GM19025 (cell line): ENCODE measurements at regions not wholly inside any gene's neighbourhood (a gene's known extent, or its start where the extent isn't known, plus 50 kb on each side); places are given as distances from the start of the nearest gene placed in this dataset.

Source experiments
- ATAC-seq: cut with Tn5 transposase; IDR thresholded peaks from one replicate; pipeline ENCODE4 v1.9.1; 2021; ENCODE audit warnings: mild to moderate bottlenecking, low read depth, moderate library complexity; ENCODE audit not compliant: unreplicated experiment

DNA sequence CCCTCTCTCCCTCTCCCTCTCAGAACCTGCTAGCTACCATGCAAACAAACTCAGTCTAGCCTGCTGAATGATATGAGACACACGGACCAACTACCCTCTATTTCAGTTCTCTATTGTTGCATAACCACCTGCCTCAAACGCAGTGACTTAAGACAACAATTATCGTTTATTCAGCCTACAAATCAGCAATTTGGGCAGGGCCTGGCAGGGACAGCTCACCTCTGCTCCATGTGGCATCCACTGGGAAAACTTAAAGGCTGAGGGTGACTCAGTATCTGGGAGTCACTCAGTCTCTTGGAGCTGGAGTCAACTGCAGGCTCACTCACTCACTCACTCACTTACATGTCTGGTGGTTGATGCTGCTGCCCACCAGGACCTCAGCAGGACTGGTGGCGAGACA is 121.3 kb downstream of the SEC16B start:
- ATAC-seq: no peak

DNA sequence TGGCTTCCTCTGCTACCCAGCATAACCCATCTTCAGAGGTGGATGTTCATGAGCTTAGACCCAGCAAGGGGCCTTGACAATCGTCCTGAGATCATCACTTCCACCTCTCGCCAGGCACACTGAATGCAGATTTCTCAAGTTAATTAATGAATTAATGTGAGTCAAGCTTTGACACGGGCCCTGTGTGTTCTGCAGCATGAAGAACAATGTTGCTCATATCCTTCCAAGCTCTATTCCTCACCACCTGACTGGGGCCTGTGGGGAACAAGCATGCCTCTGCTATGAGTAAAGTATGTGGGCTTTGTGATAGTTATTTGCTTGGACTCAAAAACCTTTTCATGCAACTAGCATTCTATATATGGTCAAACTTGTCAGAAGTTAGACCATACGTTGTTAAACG is 122.0 kb downstream of the SEC16B start:
- no peak for ATAC-seq

DNA sequence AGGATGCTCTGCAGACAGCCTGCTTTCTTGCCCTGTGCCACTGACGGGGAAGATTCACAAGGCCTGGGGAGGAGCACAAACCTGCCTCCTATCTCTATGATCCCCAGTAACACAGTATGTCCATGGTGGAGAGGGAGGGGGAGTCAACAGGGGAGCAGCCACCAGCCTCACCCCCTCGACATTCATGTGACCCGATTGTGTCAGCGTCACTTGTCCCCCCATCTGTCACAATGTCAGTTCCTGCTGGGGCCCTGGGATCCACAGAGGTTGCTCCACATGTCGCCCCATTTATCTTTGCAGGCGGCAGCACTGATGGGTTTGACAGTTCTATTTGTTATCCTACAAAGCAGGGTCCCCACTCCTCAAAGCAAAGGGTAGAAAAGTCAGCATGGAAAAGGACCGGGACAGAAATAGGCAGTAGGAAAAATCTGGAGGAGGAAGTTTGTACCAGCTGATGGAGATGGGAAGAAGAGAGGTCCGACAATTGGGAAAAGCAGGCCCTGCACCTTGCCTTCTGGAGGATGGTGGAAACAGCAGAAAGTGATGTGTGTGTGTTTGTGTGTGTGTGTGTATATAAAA is 130.9 kb downstream of the SEC16B start:
- ATAC-seq: no peak

- no peak for ATAC-seq
Measured at GRCh38 chr1:177833631-177834030, 136.2 kb downstream of the SEC16B start.

DNA sequence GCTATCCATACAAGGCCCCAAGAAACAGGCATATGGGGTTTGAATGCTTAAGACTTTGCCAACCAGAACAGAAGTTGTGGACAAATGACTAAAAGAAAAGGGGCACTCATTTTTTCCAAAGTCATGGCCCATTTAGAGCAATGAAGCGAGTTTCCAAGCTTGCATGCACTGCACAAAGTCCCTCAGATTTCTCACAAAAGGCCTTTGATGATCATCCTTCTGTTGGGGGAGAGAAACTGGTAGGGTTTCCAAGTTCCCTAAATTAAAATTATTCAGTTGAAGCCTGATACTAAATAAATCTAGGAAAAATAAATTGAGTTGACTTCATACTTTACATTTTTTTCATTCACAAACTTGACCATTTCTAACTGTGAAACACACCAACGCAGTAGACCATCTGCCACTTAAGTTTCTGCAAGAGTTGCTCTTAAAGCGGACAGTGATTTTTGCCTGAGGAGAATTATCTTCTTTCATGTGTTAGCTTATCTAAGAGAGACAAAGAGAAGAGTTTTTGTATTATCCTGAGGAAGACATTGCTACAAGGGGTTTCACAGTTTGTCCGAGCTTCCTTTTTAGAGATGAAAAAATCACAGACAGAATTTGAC is 139.2 kb downstream of the SEC16B start:
- ATAC-seq: no peak

- ATAC-seq: peak; percentile 52
Measured at GRCh38 chr1:177825276-177825901, 144.5 kb downstream of the SEC16B start.

DNA sequence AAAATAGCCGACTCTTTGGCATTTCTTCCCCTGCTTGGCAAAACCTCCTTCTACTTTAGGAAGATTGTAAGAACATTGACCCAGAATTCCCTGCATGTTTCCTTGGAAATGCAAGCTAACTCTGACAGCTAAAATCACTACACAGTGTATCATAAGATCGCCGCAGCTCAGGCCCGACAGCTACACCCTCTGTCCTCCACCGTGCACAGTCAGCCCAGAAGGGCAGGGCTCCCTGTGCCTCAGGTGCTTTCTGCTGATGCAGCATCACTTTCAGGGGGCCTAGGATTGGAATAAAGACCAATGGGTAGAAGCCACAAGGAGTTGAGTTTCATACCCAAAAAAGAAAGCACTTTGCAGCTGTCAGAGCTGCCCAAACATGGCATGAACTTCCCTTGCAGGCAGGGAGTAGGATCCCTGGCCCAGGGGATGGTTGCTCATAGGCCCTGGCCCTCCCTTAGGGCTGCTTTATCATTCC is 145.3 kb downstream of the SEC16B start:
- no peak for ATAC-seq

- ATAC-seq: no peak
Measured at GRCh38 chr1:177820213-177820612, 149.6 kb downstream of the SEC16B start.

- ATAC-seq: peak; percentile 96
Measured at GRCh38 chr1:177817937-177818875, 151.7 kb downstream of the SEC16B start.

- ATAC-seq: no peak
Measured at GRCh38 chr1:177812650-177813049, 157.2 kb downstream of the SEC16B start.

- no peak for ATAC-seq
Measured at GRCh38 chr1:177812144-177812543, 157.7 kb downstream of the SEC16B start.

GRCh38 chr1:177811429-177811828 is 158.4 kb downstream of the SEC16B start:
- no peak for ATAC-seq

- ATAC-seq: peak; percentile 94
Measured at GRCh38 chr1:177809819-177810218, 160.0 kb downstream of the SEC16B start.

DNA sequence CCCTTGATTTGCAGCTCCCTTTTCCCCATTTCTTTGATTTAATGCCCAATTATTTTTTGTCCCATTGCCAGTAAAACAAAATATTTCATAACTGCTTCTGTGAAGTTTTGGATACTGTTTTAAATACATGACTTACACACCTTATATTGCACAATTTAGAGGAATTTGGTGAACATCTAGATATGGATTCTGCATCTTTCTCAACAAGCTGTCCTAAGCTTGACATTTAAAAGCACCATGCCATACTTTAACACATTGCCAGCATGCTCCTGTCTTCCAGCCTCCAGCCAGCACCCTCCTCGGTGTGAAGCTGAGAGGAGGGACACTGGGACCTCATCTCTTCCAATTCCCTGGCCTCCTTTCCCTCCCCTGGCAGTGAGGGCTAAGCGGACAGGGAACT is 167.6 kb downstream of the SEC16B start:
- no peak for ATAC-seq

GRCh38 chr1:177801790-177802189 is 168.1 kb downstream of the SEC16B start:
- no peak for ATAC-seq

- ATAC-seq: peak; percentile 68
Measured at GRCh38 chr1:177800400-177801088, 169.3 kb downstream of the SEC16B start.

DNA sequence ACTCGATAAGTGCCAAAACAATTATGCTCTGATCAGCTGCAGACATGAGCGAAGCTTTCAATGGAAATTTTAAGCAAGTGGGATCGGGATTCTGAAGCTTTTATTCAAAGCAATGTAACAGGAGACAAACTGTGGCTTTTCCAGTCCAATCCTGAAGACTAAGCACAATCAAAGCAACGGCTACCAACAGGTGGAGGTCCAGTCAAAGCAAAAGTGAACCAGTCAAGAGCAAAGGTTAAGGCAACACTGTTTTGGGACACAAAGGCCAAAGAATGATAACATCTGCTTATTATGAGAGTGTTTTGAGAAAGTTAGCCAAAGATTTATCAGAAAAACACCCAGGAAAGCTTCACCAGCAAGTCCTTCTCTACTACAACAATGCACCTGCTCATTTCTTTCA is 170.1 kb downstream of the SEC16B start:
- ATAC-seq: no peak

- ATAC-seq: no peak
Measured at GRCh38 chr1:177798614-177799013, 171.2 kb downstream of the SEC16B start.

- ATAC-seq: no peak
Measured at GRCh38 chr1:177796561-177796960, 173.3 kb downstream of the SEC16B start.

DNA sequence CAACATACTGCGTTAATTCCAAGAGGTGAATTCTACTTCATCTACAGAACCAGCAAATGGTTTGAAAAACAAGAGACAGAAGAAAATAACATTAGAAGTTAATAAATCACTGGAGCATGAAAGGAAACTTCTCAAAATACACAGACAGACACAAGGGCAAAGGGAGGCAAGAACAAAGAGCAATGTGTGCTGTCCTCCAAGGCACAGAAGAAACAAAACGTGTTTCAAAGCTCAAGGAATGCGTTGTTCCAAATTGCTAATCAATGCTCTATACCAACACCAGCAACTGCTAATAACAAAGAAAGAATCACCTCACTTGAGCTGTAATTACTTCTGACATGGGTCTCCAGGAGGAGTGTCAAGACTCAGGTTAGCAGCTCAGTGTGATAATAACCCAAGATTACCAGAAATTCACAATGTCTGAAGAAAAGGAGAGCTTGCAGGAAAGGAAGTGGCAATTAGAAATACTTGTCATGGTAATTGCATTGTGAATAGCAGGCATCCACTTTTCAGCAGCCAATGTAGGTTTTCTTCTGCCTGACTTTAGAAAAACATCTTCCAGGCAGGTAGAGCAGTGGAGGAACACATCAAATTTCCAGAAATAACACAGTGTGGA is 175.4 kb downstream of the SEC16B start:
- no peak for ATAC-seq
